ENCODE measurements at regions not wholly inside any gene's neighbourhood (a gene's known extent, or its start where the extent isn't known, plus 50 kb on each side); places are given as distances from the start of the nearest gene placed in this dataset.
"Not testable (repeated sequence)": the region's sequence is repeated elsewhere in the genome, so short reads cannot be mapped to it uniquely, and the experiment has no call there.

DNA sequence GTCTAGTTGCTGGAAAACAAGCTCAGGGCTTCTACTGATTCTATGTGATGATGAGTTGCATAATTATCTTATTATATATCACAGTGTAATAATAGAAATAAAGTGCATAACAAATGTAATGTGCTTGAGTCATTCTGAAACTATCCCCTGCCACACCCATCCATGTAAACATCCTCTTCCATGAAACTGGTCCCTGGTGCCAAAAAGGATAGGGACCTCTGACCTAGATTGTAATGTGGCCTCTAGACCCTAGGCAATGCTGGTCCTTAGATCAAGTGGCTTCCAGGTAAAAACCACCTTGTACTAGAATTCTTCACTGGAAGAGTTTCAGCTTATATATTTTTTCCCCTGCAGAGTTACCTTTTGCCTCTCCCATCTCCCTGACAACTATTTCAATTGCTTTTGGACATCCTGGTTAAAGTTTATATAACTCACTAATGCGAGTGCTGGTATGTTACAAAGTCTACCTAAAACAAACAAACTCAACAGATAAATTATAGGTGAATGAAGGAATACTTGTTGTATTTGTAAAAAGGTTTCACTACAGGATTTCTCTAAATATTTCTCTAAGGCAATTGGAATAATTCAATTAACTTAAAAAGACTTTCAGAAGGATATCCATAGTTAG, 462.5 kb downstream of the NAV3 start:
- no peak overlapping the region for H2AFZ ChIP-seq
- H3K9me2 ChIP-seq (replicated peaks; ENCODE audit: insufficient read depth) = no peaks in the 10 kb centered on the region
- H3K27ac ChIP-seq = peak overlapping the region; percentile 81
- H4K20me1 ChIP-seq (ENCODE audit: insufficient read depth, poor library complexity, severe bottlenecking) = no peaks in the 10 kb centered on the region
- TF ChIP-seq, protein P1, sequence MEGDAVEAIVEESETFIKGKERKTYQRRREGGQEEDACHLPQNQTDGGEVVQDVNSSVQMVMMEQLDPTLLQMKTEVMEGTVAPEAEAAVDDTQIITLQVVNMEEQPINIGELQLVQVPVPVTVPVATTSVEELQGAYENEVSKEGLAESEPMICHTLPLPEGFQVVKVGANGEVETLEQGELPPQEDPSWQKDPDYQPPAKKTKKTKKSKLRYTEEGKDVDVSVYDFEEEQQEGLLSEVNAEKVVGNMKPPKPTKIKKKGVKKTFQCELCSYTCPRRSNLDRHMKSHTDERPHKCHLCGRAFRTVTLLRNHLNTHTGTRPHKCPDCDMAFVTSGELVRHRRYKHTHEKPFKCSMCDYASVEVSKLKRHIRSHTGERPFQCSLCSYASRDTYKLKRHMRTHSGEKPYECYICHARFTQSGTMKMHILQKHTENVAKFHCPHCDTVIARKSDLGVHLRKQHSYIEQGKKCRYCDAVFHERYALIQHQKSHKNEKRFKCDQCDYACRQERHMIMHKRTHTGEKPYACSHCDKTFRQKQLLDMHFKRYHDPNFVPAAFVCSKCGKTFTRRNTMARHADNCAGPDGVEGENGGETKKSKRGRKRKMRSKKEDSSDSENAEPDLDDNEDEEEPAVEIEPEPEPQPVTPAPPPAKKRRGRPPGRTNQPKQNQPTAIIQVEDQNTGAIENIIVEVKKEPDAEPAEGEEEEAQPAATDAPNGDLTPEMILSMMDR (IDR thresholded peaks at IDR 0.05; ENCODE audit: poor library complexity) = no peak
- no peak for TF ChIP-seq EZH2 (IDR thresholded peaks at IDR 0.05; ENCODE audit: borderline replicate concordance)
- TF ChIP-seq EZH2phosphoT487 (IDR thresholded peaks at IDR 0.05; ENCODE audit: low read depth, severe bottlenecking, unreplicated experiment) = no peak
- H3K79me2 ChIP-seq = no peaks in the 10 kb centered on the region
- no peaks in the 10 kb centered on the region for H3K9me3 ChIP-seq (ENCODE audit: low read depth)
- no peak overlapping the region for H3K4me3 ChIP-seq
- 29% methylated on average over 1 of the region's 1 CpG for whole genome bisulfite sequencing (ENCODE audit: low lambda C conversion rate, missing lambda C conversion rate)
- peak; percentile 28 for DNase-seq (ENCODE audit: low spot score)
- peaks cover 6% of the 10 kb centered on the region for H3K4me1 ChIP-seq (ENCODE audit: insufficient read depth)
- no peaks in the 10 kb centered on the region for H3K36me3 ChIP-seq (replicated peaks; ENCODE audit: insufficient read depth, low read depth)
- peak overlapping the region; percentile 15 for H3K4me2 ChIP-seq
- H3K27me3 ChIP-seq = no peaks in the 10 kb centered on the region

DNA sequence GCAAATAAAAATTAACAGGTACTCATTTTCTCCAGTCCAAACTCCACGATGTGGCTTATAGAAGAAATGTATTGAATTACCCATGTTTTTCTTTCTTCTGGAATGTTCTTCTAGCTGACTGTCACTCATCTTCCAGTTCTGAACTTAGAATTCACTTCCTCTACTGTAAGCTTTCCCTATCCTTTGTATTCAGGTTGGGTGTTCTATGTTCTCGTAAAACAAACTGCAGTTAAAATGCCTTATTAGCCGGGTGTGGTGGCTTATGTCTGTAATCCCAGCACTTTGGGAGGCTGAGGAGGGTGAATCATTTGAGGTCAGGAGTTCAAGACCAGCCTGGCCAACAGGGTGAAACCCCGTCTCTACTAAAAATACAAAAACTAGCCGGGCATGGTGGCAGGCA, 470.6 kb downstream of the NAV3 start:
- 67% methylated on average over 5 of the region's 5 CpGs for WGBS (ENCODE audit: low lambda C conversion rate, missing lambda C conversion rate)
- not testable (repeated sequence) for DNase-seq (ENCODE audit: low spot score)

GRCh38 chr12:78305808-78306207, 475.1 kb downstream of the NAV3 start:
- H3K9me2 ChIP-seq (replicated peaks; ENCODE audit: insufficient read depth) = no peaks in the 10 kb centered on the region
- WGBS (ENCODE audit: low lambda C conversion rate, missing lambda C conversion rate) = 75% methylated on average over 1 of the region's 1 CpG
- no peak overlapping the region for H3K4me2 ChIP-seq
- H2AFZ ChIP-seq = no peak overlapping the region
- H4K20me1 ChIP-seq (ENCODE audit: insufficient read depth, poor library complexity, severe bottlenecking) = no peaks in the 10 kb centered on the region
- H3K36me3 ChIP-seq (replicated peaks; ENCODE audit: insufficient read depth, low read depth) = no peaks in the 10 kb centered on the region
- no peak for DNase-seq (ENCODE audit: low spot score)
- H3K27me3 ChIP-seq = no peaks in the 10 kb centered on the region
- H3K79me2 ChIP-seq = no peaks in the 10 kb centered on the region
- H3K4me3 ChIP-seq = no peak overlapping the region
- no peaks in the 10 kb centered on the region for H3K4me1 ChIP-seq (ENCODE audit: insufficient read depth)
- H3K27ac ChIP-seq = no peak overlapping the region
- TF ChIP-seq EZH2phosphoT487 (IDR thresholded peaks at IDR 0.05; ENCODE audit: low read depth, severe bottlenecking, unreplicated experiment) (no peak), EZH2 (IDR thresholded peaks at IDR 0.05; ENCODE audit: borderline replicate concordance) (no peak)
- TF ChIP-seq, protein P1 (IDR thresholded peaks at IDR 0.05; ENCODE audit: poor library complexity) = no peak
- H3K9me3 ChIP-seq (ENCODE audit: low read depth) = no peaks in the 10 kb centered on the region

More for the DNA sequence above, 470.6 kb downstream of the NAV3 start:
- H3K4me3 ChIP-seq; H3K27ac ChIP-seq; H4K20me1 ChIP-seq (ENCODE audit: insufficient read depth, poor library complexity, severe bottlenecking); H3K27me3 ChIP-seq; H3K36me3 ChIP-seq (replicated peaks; ENCODE audit: insufficient read depth, low read depth); H3K4me1 ChIP-seq (ENCODE audit: insufficient read depth); H3K9me2 ChIP-seq (replicated peaks; ENCODE audit: insufficient read depth); H3K79me2 ChIP-seq; H3K9me3 ChIP-seq (ENCODE audit: low read depth); H3K4me2 ChIP-seq; H2AFZ ChIP-seq: not testable (repeated sequence)

GRCh38 chr12:78306236-78306635, 475.5 kb downstream of the NAV3 start:
- no peaks in the 10 kb centered on the region for H3K27me3 ChIP-seq
- DNase-seq (ENCODE audit: low spot score) = no peak
- no peak overlapping the region for H3K4me2 ChIP-seq
- H4K20me1 ChIP-seq (ENCODE audit: insufficient read depth, poor library complexity, severe bottlenecking) = no peaks in the 10 kb centered on the region
- H3K79me2 ChIP-seq = no peaks in the 10 kb centered on the region
- no peak overlapping the region for H3K27ac ChIP-seq
- no peaks in the 10 kb centered on the region for H3K9me2 ChIP-seq (replicated peaks; ENCODE audit: insufficient read depth)
- H3K36me3 ChIP-seq (replicated peaks; ENCODE audit: insufficient read depth, low read depth) = no peaks in the 10 kb centered on the region
- H2AFZ ChIP-seq = no peak overlapping the region
- no peaks in the 10 kb centered on the region for H3K4me1 ChIP-seq (ENCODE audit: insufficient read depth)
- no peak for TF ChIP-seq EZH2phosphoT487 (IDR thresholded peaks at IDR 0.05; ENCODE audit: low read depth, severe bottlenecking, unreplicated experiment)
- TF ChIP-seq, protein P1 (IDR thresholded peaks at IDR 0.05; ENCODE audit: poor library complexity) = no peak
- TF ChIP-seq EZH2 (IDR thresholded peaks at IDR 0.05; ENCODE audit: borderline replicate concordance) = no peak
- no peak overlapping the region for H3K4me3 ChIP-seq
- H3K9me3 ChIP-seq (ENCODE audit: low read depth) = no peaks in the 10 kb centered on the region

Data from hepatocyte (in vitro differentiated cells).